HG03442 (cell line): ENCODE measurements at regions not wholly inside any gene's neighbourhood (a gene's known extent, or its start where the extent isn't known, plus 50 kb on each side); places are given as distances from the start of the nearest gene placed in this dataset.

Experiments used
- ATAC-seq: cut with Tn5 transposase; IDR thresholded peaks from one replicate; pipeline ENCODE4 v1.9.1; 2021; ENCODE audit warnings: mild to moderate bottlenecking, moderate library complexity; ENCODE audit not compliant: unreplicated experiment

- no peak for ATAC-seq
These were observed 128.1 kb downstream of the TEX29 start for GRCh38 chr13:111448504-111448903.

- no peak for ATAC-seq
These were observed 128.6 kb downstream of the TEX29 start for GRCh38 chr13:111449041-111449440.

GRCh38 chr13:111451402-111451801 lies 131.0 kb downstream of the TEX29 start:
- ATAC-seq, result no peak

- ATAC-seq, result no peak
These were observed 136.2 kb downstream of the TEX29 start for GRCh38 chr13:111456452-111457230.

DNA sequence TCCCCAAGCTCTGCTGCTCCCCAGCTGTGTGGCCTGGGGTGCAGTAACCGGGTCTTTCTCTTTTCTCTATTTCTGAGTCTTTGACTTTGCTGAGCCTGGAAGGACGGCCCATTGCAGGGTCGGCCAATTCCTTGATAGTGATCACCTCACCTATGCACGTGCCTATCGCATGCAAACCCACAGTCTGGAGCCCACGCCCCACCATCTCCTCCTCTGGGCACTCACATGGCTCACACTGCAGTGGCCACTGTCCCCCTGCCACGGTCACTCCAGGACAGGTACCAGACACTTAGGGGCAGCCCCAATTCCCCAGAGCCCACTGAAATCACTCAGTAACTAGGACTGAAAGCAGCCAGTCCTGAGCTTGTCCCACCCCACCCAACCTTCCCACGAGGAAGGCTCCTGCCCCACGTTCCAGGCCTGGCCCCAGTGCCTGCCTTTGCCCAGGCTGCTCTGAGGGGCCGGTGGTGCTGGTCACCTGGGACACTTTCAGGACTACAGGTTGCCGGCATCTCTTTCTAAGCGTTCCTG lies 137.6 kb downstream of the TEX29 start:
- ATAC-seq, result no peak

GRCh38 chr13:111458739-111459138 lies 138.3 kb downstream of the TEX29 start:
- ATAC-seq, result no peak

GRCh38 chr13:111459803-111460547 lies 139.5 kb downstream of the TEX29 start:
- ATAC-seq, result no peak

DNA sequence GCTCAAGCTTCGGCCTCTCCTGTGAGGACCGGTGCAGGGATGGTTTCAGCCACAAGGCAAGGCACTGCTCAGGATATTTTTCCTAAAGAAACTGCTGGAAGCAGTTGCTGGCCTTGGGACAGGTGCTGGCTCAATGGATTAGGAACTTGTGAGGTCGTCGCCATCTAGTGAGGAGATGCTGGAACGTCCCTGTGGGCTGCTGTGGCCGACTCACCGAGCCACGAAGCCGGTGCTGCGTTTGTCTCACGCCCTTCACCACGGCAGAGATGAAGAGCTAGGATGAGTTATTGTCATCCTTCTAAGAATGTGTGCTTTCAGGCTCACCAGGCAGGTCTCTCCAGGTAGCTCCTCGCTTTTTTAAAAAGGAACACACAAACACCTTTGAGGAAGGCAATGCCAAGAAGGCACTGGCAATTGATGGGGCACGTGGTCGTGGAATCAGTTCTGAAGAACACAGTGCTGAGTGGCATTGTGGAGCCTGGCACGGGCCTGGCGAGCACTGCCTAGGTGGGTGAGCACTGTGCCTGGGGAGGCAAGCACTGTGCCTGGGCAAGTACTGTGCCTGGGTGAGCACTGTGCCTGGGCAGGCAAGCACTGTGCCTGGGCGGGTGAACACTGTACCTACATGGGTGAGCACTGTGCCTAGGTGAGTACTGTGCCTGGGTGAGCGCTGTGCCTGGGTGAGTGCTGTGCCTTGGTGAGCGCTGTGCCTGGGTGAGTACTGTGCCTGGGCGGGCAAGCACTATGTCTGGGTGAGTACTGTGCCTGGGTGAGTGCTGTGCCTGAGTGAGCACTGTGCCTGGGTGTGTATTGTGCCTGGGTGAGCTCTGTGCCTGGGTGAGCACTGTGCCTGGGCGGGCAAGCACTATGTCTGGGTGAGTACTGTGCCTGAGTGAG lies 140.4 kb downstream of the TEX29 start:
- ATAC-seq, result no peak

GRCh38 chr13:111461445-111462149 lies 141.2 kb downstream of the TEX29 start:
- no peak for ATAC-seq

GRCh38 chr13:111462221-111462764 lies 141.9 kb downstream of the TEX29 start:
- ATAC-seq, result no peak

DNA sequence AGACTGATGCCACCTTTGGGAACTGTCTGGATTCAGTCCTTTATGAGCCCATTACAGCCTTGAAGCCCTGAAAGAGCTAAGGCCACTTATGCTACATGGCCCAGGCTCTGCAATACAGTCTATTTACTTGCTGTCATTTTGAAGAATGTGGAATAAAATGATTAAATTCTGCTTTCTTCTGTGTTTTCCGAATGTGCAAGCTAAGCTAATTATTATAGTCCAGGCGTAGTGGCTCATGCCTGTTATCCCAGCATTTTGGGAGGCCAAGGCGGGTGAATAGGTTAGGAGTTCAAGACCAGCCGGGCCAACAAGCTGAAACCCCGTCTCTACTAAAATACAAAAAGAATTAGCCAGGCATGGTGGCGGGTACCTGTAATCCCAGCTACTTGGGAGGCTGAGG lies 142.5 kb downstream of the TEX29 start:
- no peak for ATAC-seq

GRCh38 chr13:111467111-111467890 lies 146.9 kb downstream of the TEX29 start:
- ATAC-seq, result no peak

- ATAC-seq, result no peak
These were observed 147.9 kb downstream of the TEX29 start for GRCh38 chr13:111468037-111468959.

- no peak for ATAC-seq
These were observed 149.0 kb downstream of the TEX29 start for GRCh38 chr13:111469450-111469849.

- ATAC-seq, result no peak
These were observed 149.6 kb downstream of the TEX29 start for GRCh38 chr13:111469916-111470506.

GRCh38 chr13:111470933-111471332 lies 150.5 kb downstream of the TEX29 start:
- ATAC-seq, result no peak

DNA sequence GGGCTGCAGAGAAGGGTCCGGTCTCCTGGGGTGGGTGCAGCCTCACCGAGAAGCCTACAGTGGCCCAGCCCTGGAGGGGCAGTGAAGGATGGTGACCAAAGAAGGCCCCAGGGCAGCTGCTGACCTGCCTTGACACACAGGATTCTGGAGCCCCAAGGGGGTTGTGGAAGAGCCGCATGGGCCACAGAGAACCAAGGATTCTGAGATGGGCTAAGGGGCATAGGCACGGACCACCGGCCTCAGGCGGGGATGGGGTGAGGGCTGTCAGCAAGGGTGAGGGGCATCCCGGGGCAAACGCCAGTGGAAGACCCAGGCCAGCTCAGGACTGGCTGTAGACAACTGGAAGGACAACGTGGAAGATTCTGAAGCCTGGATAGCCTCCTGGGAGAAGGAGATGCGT lies 151.6 kb downstream of the TEX29 start:
- ATAC-seq, result no peak
